ENCODE measurements at regions not wholly inside any gene's neighbourhood (a gene's known extent, or its start where the extent isn't known, plus 50 kb on each side); places are given as distances from the start of the nearest gene placed in this dataset.
"Not testable (repeated sequence)": the region's sequence is repeated elsewhere in the genome, so short reads cannot be mapped to it uniquely, and the experiment has no call there.

- ChIA-PET CTCF (interaction anchor here (1.3 kb wide), 1 partner anchor 13 kb away, joined by 6 read pairs; no protein-coding TSS in a partner anchor), POLR2A (no interaction called here)
- no peak for TF ChIP-seq CTCF (IDR thresholded peaks at IDR 0.05; ENCODE audit: low read depth, low read length)
- Histone ChIP-seq H3K27ac (ENCODE audit: low read depth, low read length) (no peak overlapping the region), H3K27me3 (ENCODE audit: control insufficient read depth, insufficient read depth, low read length) (no peaks in the 10 kb centered on the region), H3K9me3 (ENCODE audit: control insufficient read depth, insufficient read depth, low read length) (peaks cover 4% of the 10 kb centered on the region; the same call in 1 of the 2 replicates), H3K4me3 (ENCODE audit: low read depth, low read length) (no peak overlapping the region)
- DNase-seq (ENCODE audit: low read depth, low spot score), result no peak
Observed at GRCh38 chr7:119949053-119949452, 323.9 kb upstream of the KCND2 start.

GRCh38 chr7:119950390-119951041, 322.5 kb upstream of the KCND2 start:
- H3K9me3 ChIP-seq (ENCODE audit: control insufficient read depth, insufficient read depth, low read length); CTCF ChIA-PET; DNase-seq (ENCODE audit: low read depth, low spot score); POLR2A ChIA-PET; H3K27me3 ChIP-seq (ENCODE audit: control insufficient read depth, insufficient read depth, low read length); H3K27ac ChIP-seq (ENCODE audit: low read depth, low read length); H3K4me3 ChIP-seq (ENCODE audit: low read depth, low read length): not testable (repeated sequence)

GRCh38 chr7:119951614-119952013, 321.4 kb upstream of the KCND2 start:
- POLR2A ChIA-PET; H3K9me3 ChIP-seq (ENCODE audit: control insufficient read depth, insufficient read depth, low read length); H3K4me3 ChIP-seq (ENCODE audit: low read depth, low read length); H3K27me3 ChIP-seq (ENCODE audit: control insufficient read depth, insufficient read depth, low read length); DNase-seq (ENCODE audit: low read depth, low spot score); H3K27ac ChIP-seq (ENCODE audit: low read depth, low read length); CTCF ChIA-PET: not testable (repeated sequence)

- ChIA-PET POLR2A (no interaction called here), CTCF (interaction anchor here (1.0 kb wide), 1 partner anchor 22 kb away, joined by 3 read pairs; no protein-coding TSS in a partner anchor)
- Histone ChIP-seq H3K9me3 (ENCODE audit: control insufficient read depth, insufficient read depth, low read length) (no peaks in the 10 kb centered on the region), H3K27me3 (ENCODE audit: control insufficient read depth, insufficient read depth, low read length) (no peaks in the 10 kb centered on the region), H3K27ac (ENCODE audit: low read depth, low read length) (no peak overlapping the region), H3K4me3 (ENCODE audit: low read depth, low read length) (no peak overlapping the region)
- no peak for TF ChIP-seq CTCF (IDR thresholded peaks at IDR 0.05; ENCODE audit: low read depth, low read length)
- no peak for DNase-seq (ENCODE audit: low read depth, low spot score)
Observed at GRCh38 chr7:119957335-119957734, 315.6 kb upstream of the KCND2 start.

- no peak overlapping the region for H3K4me3 ChIP-seq (ENCODE audit: low read depth, low read length)
- H3K27me3 ChIP-seq (ENCODE audit: control insufficient read depth, insufficient read depth, low read length), result no peaks in the 10 kb centered on the region
- no peak overlapping the region for H3K27ac ChIP-seq (ENCODE audit: low read depth, low read length)
- H3K9me3 ChIP-seq (ENCODE audit: control insufficient read depth, insufficient read depth, low read length), result no peaks in the 10 kb centered on the region
- POLR2A ChIA-PET, result no interaction called here
- TF ChIP-seq CTCF (IDR thresholded peaks at IDR 0.05; ENCODE audit: low read depth, low read length), result no peak
- DNase-seq (ENCODE audit: low read depth, low spot score), result no peak
- CTCF ChIA-PET, result interaction anchor here (0.6 to 2.4 kb wide), 3 partner anchors 20 to 313 kb away, joined by 3 to 10 read pairs (median 6); partner anchors contain the start of gene KCND2
Observed at GRCh38 chr7:119959811-119960210, 313.2 kb upstream of the KCND2 start.

GRCh38 chr7:119963654-119964053, 309.3 kb upstream of the KCND2 start:
- no peak overlapping the region for H3K27ac ChIP-seq (ENCODE audit: low read depth, low read length)
- CTCF ChIA-PET, result interaction anchor here (0.8 to 1.4 kb wide), 2 partner anchors 28 to 29 kb away, joined by 3 to 6 read pairs; no protein-coding TSS in a partner anchor
- DNase-seq (ENCODE audit: low read depth, low spot score), result no peak
- no peaks in the 10 kb centered on the region for H3K9me3 ChIP-seq (ENCODE audit: control insufficient read depth, insufficient read depth, low read length)
- no peak for TF ChIP-seq CTCF (IDR thresholded peaks at IDR 0.05; ENCODE audit: low read depth, low read length)
- H3K4me3 ChIP-seq (ENCODE audit: low read depth, low read length), result no peak overlapping the region
- no peaks in the 10 kb centered on the region for H3K27me3 ChIP-seq (ENCODE audit: control insufficient read depth, insufficient read depth, low read length)
- POLR2A ChIA-PET, result no interaction called here

All from AG04450 (cell line).